ENCODE measurements at regions not wholly inside any gene's neighbourhood (a gene's known extent, or its start where the extent isn't known, plus 50 kb on each side); places are given as distances from the start of the nearest gene placed in this dataset.

DNA sequence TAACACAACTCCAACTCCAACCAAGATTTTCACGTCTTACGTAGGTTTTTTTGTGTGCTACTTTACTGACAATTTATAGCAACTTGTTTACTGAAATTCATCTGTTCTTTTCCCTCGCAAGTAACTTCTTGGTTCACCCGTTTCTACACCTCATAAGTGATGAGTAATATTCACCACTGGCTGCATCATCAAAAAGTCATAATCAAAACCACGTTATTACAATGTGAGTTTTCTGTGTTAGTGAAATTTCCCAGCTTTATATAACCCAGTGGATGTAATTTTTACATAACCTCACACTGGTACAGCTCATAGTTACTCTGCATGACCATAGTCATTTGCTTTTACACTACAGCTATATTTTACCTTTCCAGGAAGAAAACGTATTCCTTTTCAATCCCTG, 401.1 kb upstream of the LYPLAL1 start:
- DNase-seq (ENCODE audit: low spot score), result no peak

DNA sequence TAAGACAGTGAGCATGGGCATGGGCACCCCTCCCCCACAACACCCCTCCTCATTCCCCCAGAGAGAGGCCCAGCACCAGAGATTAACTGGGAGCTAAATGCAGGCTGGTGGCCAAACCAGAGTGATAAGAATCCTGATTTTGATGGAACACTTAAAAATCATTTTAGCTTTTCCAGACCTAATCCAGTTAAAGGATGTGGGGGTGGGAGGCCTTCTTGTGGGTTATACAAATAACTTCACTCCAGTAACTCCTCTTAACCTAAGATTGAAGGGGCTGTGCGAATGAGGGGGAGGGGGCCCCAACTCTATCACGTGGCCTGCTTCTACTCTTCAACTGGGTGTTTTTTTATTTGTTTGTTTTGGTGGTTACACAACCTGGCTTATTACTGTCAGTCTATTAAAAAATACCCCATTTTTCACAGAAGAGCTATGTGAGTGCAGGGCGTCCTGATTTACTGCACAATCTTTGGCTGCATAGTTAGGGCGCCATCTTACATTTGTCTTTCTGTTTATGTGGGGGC, 398.1 kb upstream of the LYPLAL1 start:
- DNase-seq (ENCODE audit: low spot score), result no peak

DNA sequence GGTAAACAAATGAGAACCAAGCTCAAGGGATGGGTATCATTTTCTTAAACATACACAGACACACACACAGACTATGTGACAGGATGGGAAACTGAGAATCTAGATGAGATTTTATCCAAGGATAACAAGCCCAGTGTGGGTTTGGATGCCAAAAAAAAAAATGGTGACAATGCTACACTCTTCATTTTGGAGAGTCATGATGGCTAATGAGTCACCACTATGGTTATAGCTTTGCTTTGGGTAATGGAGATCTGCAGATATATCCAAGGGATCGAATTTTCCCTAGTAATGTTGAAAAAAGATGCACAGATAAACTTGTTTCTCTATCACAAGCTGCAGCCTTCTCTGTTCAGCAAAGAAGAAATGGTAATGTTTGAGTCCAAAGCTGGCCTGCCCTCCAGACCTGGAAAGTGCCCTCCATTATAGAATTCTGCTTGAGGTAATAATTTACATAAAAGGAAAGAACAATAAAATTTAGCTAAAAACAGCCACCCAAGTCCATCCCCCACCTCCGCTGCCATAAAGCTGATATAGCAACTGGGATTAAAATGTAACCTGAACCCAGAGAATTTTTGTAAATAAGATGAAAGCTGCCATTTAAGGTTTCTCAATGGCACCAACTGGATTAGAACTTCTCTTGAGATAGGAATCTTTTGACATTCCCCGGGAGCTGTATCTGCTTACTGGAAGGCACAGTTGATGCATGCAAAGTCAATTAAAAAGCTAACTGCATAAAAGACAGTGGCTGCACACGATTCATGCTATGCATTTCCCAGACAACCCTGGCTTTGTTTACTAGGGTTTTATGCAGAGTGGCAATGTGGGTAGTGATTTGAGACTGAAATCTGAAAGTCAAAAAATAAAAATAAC, 395.2 kb upstream of the LYPLAL1 start:
- no peak for DNase-seq (ENCODE audit: low spot score)

DNA sequence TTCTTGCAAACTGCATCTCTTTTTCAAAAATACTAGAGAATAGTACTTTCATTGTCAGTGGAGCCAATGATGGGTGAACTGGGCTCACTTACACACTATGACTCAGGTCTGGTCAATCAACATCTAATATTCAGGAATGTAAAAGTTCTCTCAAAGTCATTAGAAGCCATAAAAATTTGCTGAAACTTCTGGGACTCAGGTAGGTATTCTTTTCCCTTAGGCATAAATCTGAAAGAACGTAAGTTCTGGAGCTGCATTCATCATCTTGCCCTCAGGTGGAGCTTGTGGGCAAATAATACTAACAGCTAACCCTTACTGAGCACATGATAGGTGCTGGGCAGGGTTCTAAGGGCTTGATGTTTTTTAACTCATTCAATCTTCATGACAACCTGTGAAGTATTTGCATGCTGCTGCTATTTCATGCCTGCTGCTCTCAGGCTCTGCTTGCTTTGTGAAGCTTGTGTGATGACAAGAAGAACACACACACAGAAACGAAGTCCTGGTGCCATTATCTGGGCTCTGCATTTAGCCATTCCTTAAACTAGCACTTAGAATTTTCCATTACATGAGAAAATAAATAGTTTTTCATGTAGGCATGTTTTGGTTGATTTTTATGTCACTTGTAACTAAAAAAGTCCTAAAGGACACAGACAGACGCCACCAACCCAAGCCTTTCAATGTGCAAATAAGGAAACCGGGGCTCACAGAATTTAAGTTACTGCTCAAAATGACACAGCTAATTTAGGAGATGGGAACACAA, 394.2 kb upstream of the LYPLAL1 start:
- DNase-seq (ENCODE audit: low spot score), result no peak

DNA sequence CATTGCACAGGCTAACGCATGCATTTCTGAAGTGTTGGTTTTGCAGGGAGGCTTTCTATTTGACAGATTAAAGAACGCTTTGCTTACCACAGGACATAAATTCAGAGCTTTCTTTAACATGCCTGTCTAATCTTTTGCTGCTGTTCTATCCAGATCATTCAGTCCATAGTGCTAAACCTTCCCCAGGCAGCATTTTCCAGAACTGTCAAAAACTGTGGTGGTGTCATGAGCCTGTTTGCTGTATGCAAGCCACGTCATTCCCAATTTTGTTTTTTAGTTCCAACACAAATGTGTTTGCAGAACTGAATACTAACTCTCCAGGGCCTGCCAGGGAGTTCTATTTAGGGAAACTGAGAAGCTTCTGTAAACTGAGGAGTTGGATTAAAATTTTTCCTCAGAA, 390.5 kb upstream of the LYPLAL1 start:
- DNase-seq (ENCODE audit: low spot score), result no peak

DNA sequence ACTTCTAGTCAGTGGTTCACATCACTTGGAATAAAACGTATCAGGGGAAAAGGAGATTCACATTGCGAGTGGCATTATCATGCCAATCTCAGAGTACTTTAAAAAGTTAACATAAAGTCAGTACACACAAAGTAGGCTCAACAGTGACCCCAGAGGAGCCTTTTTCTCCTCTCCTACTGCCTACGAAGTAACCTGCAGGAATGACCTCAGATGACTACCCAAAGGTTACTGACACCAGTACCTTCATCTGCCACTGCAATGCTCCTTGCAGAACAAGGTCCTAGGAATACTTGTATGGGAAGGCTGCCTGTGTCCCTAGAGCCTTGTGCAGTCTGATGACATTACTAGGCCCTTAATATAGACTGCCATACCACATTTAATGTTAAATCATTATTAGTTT, 389.8 kb upstream of the LYPLAL1 start:
- no peak for DNase-seq (ENCODE audit: low spot score)

DNA sequence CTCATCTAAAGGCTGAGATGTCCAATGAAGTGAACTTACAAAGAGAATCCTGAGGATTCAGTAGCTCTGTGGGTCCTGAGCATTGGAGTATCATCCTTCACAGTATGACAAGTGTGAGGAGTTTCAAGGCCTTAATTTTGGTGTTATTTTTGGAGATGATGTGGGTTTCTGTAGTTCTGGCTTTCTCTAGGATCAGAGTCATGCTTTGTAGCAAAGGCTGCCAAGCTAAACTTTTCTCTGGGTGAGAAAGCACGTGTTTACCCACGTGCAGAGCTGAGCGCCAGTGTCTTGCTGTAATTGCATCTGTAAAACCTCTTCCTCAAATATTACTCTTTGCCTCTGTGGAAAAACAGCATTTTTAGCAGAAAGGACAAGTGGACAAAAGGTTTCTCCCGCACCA, 387.8 kb upstream of the LYPLAL1 start:
- DNase-seq (ENCODE audit: low spot score), result no peak

DNA sequence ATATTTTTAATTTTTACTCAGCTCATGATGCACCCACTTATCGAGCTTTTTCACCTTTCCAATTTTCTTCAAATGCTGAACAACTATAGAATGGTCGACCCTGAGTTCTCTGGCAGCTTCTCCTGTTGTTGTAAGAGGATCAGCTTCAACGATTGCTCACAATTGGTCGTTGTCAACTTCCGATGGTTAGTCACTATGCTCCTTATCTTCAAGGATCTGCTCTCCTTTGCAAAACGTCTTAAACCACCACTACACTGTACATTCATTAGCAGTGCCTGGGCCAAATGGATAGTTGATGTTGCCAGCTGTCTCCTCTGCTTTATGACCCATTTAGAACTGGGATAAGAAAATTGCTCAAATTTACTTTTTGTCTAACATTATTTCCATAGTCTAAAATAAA, 385.9 kb upstream of the LYPLAL1 start:
- no peak for DNase-seq (ENCODE audit: low spot score)

DNA sequence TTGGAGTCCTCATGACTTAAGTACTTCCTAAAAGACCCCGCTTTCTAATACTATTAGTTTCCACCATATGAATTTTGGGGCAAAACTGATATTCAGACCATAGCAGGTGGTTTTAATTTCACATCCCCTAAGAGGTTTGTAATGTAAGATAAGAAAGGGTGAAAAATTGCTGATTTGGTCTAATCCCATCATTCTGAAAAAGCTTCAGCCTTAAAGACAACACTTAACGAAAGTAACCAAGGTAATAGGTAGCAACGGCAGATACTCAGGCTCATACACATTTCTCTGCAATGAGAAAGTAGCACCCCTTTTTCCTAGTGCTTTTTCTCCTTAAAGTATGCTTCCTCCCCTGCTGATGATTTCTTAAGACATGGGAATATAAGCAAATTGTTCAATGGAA, 376.9 kb upstream of the LYPLAL1 start:
- no peak for DNase-seq (ENCODE audit: low spot score)

DNA sequence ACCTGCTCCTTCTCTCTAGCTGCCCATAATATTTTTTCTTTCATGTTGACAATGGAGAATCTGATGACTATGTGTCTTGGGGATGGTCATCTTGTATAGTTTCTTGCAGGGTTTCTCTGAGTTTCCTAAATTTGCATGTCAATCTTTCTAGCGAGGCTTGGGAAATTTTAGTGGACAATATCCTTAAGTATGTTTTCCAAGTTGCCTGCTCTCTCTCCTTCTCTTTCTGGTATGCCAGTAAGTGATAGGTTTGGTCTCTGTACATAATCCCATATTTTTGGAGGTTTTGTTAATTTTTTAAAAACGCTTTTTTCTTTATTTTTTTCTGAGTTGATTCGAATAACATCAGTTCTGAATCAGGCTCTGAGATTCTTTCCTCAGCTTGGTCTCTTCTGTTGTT, 370.9 kb upstream of the LYPLAL1 start:
- DNase-seq (ENCODE audit: low spot score), result no peak

DNA sequence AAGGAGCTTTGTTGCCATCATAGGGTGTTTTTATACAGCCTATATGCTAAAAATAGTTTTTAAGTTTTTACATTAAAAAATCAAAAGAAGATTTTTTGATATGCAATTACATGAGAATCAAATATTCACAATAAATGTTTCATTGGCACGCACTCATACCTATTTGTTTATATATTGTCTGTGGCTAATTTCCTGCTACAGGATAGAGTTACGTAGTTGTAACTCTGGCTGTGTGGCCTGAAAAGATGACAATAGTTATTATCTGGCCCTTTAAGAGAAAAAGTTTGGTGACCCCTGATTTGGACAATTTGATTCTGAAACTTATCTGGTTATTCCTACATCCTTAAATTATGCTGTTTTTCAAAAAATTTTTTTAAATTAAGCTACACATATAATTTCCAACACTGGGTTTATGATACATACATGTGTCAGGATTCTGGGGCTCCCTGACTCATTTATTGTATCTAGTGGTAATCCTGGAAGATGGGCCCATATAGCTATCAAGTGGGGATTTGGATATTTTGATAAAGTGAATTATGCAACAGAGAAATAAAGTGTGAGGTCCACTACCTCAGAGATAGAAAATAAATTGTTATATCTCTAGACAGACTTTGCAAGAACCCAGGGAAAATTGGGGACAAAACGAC, 370.2 kb upstream of the LYPLAL1 start:
- no peak for DNase-seq (ENCODE audit: low spot score)

DNA sequence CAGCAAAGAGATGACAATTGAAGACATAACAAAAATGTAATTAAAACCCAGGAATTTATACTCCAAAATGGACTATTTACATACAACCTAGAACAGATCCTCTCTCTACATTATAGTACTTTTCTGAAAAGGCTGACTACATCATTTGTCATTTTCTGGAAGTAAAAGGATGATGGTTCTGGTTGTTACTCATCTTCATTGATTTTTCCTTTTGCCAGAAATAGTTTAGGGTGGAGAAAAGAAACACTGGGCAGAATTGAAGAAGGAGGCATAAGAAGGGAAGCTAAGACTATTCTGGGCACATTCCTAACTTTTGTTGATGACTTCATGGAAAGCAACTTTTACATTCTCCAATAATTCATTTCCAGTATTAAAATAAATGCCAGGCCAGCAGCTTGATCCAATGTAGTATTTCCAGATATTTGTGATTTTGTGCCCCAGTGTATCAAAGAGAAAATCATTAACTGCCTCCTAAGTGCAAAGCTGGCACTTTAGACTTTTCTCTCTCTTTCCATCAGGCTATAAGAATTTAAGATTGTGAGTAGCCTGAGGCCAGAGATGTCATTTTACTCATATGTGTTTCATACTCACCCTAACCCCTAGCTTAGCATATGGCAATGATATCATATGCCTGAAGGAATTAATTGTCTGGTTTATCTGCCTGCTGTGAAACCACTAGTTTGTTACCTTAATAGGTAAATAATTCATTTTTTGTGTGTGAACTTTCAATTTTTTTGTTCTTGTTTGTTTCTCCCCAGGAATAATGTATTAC, 369.5 kb upstream of the LYPLAL1 start:
- DNase-seq (ENCODE audit: low spot score), result no peak

DNA sequence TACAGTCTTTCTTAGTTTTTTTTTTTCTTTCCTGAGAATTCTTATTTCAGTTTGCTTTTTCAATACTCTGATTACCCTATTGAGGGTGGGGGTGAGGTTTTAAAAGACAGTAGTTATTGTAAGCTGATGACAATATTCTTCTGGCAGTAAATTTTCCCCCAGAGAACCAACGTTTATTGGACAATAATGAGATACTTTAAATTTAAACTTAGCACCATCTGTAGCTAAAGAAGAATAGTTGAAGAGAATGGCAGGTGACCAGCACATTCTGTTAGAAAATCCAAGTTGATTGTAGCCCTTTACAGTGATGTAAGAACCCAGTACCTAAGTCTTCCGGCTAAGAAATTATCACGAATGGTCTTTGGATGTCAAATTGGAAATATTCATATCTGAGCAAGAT, 364.6 kb upstream of the LYPLAL1 start:
- DNase-seq (ENCODE audit: low spot score), result no peak

DNA sequence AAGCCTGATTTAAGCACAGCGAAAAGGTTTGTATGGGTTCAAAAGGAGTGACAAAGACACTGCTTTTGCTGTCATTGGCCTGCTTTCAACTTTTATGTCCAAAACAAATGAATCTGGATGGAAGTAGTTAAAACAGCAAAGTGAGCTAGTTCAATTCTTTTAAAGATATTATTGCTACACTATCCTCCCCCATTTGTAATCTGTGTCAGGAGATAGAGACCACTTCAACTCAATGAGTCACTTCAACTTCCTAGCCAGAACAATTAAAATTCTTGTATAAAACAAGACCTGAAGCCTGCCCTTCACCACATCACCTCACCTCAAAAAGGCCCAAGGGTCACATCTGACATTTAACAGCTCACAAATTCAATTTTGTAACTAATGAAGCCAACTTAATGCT, 364.1 kb upstream of the LYPLAL1 start:
- DNase-seq (ENCODE audit: low spot score), result no peak

DNA sequence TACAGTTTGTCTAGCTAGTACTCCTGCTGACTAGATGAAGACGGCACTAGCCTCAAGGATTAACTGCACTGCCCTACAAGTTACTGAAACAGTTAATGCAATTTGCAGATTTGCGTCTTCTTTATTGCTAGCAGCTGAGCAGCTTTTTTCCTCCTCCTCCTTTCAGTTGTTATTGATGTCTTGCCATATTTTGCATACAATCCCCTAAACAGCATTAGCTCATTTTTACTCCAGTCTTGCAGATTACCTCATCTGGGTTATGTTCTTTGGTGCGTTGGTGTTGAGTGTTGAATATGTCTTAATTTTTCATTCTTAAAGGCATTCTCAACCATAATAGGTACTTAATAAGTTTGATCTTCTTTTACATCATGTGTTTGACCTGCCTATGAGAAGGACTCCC, 363.4 kb upstream of the LYPLAL1 start:
- DNase-seq (ENCODE audit: low spot score), result no peak

DNA sequence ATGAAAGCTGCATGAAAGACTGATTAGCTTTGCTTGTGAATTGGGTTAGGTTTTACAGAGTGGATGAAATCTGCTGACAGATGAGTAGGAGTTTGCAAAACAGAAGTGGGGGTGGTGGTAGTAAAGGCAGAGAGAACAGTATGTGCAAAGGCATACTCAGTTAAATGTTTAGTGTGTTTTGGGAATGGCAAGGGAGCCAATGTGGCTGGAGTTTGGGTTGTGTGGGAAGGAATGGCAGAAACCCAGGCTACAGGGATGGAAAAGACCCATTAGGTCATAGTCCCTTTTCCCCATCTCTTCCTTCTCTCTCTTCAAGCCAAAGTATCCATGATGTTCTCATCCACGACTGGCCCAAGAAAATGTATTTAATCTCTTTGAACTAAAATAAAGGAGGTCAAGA, 362.2 kb upstream of the LYPLAL1 start:
- DNase-seq (ENCODE audit: low spot score), result no peak

DNA sequence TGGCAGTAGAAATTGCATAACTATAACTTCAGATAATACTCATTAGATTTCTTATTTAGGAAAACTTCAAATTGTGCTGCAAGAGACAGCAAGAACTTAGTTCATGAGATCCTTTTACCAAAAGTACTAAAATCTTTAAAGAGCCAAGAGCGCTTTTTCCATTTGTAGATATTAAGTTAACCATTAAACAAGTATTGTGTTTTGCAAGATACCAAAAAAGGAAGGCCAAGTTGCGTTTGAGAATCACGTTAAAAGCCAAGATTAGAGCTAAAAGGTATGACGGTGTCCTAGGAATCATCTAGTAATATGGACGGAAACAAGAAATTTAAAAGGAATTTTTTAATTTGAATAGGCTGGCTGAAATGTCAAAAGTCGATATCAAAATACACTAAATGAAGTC, 361.3 kb upstream of the LYPLAL1 start:
- DNase-seq (ENCODE audit: low spot score), result no peak

DNA sequence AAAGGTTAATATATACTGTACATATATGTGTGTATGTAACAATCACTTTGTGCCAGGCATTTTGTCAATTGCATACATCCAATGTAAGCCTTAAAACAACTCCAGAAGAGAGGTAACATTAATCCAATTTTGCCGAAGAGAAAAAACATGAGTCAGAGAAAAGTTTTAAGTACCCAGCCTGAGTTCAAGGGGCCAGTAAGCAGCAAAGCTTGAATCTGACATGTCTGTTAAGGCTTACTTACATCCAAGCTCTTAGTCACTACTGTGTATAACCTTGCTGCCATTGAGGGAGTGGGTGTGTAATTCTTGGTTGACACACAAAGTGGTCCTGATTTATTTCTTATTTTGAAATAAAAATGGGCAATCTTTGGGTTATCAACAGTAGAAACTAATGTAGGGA, 360.4 kb upstream of the LYPLAL1 start:
- no peak for DNase-seq (ENCODE audit: low spot score)

DNA sequence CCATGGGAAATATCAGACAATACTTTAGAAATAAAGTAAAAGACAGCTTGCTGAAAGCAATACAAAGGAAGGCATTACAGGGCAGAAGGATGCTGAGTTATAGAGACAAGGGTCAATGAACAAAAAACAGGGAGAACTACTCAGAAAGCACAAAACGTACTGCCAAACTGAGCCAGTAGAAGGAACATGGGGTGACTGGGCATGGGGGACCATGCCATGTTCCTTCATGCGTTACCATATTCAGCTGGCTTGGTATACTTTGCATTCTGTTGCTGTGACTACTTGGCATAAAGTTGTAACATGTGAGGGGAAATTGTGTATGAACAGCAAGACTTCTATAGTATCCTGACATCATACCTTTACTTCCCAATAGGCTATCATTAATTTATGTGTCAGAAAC, 358.6 kb upstream of the LYPLAL1 start:
- no peak for DNase-seq (ENCODE audit: low spot score)

DNA sequence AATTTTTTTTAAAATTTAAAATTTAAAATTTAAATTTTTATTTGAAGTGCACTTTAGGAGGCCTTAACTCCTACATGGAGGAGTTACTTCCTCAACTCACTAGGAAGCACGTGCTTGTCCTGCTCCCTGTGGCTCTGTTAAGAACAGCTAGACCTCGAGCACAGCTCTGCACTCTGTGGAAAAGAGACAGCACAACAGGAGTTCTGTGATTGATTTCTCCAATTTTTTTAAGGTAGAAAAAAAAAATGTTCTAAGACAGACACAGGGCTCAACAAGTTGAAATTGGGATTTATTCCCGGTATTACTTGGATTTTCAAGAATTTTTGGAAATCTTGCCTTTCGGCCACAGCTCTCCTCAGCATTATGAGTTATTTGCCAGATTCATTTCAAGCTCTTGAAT, 356.6 kb upstream of the LYPLAL1 start:
- no peak for DNase-seq (ENCODE audit: low spot score)

DNA sequence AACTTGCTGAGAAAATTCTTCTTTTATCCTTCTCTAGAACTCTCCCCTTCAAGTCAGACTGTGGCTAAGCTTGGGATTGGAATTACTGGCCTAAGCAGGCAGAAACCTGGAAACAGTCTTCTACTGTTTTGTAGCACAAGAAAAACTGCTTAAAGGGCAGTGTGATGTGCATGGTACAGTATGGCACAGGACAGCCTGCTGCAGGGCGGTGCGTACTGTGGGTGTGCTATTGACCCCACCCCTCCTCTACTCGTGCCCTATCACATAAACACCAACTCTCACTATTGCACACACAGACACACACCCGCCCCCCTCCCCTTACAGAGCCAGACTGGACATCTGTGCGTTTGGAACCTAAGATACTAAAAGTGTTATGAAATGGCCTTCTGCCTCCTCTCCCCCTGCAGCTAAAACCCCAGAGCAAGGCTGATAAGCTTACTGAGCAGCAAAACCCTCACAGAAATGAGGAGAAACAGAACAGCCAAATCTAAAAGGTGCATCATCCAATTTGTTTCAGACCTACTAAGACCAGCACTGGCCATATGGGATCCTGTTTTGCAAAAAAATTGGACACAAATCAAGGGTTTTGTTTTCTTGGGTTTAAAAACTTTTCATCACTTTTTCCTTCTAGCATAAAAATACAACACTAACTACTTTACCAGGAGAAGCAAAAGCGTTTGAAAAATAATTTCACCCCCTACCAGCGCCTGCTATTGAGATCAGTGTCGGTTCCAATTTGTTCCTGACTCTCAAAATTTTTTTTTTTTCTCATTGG, 355.8 kb upstream of the LYPLAL1 start:
- no peak for DNase-seq (ENCODE audit: low spot score)

Measured in D341Med (cell line).